ENCODE measurements at regions not wholly inside any gene's neighbourhood (a gene's known extent, or its start where the extent isn't known, plus 50 kb on each side); places are given as distances from the start of the nearest gene placed in this dataset.
"Not testable (repeated sequence)": the region's sequence is repeated elsewhere in the genome, so short reads cannot be mapped to it uniquely, and the experiment has no call there.

GRCh38 chr2:4244422-4244821, 541.0 kb downstream of the DCDC2C start:
- not testable (repeated sequence) for DNase-seq (ENCODE audit: low read depth in 1 of 2, low spot score in 1 of 2)

- DNase-seq (ENCODE audit: low read depth in 1 of 2, low spot score in 1 of 2), result no peak
These were observed 543.2 kb downstream of the DCDC2C start for GRCh38 chr2:4246364-4247131.

- no peak for DNase-seq (ENCODE audit: low read depth in 1 of 2, low spot score in 1 of 2)
These were observed 544.4 kb downstream of the DCDC2C start for GRCh38 chr2:4247791-4248190.

- no peak for DNase-seq (ENCODE audit: low read depth in 1 of 2, low spot score in 1 of 2)
These were observed 552.1 kb downstream of the DCDC2C start for GRCh38 chr2:4255491-4255890.

- DNase-seq (ENCODE audit: low read depth in 1 of 2, low spot score in 1 of 2), result no peak
These were observed 553.0 kb downstream of the DCDC2C start for GRCh38 chr2:4256351-4256750.

- DNase-seq (ENCODE audit: low read depth in 1 of 2, low spot score in 1 of 2), result no peak
These were observed 555.2 kb downstream of the DCDC2C start for GRCh38 chr2:4258563-4258962.

- no peak for DNase-seq (ENCODE audit: low read depth in 1 of 2, low spot score in 1 of 2)
These were observed 562.6 kb downstream of the DCDC2C start for GRCh38 chr2:4265936-4266335.

GRCh38 chr2:4269885-4270284, 566.5 kb downstream of the DCDC2C start:
- DNase-seq (ENCODE audit: low read depth in 1 of 2, low spot score in 1 of 2), result no peak

- no peak for DNase-seq (ENCODE audit: low read depth in 1 of 2, low spot score in 1 of 2)
These were observed 569.0 kb downstream of the DCDC2C start for GRCh38 chr2:4272261-4272858.

GRCh38 chr2:4278392-4278791, 575.0 kb downstream of the DCDC2C start:
- DNase-seq (ENCODE audit: low read depth in 1 of 2, low spot score in 1 of 2), result no peak

- no peak for DNase-seq (ENCODE audit: low read depth in 1 of 2, low spot score in 1 of 2)
These were observed 576.1 kb downstream of the DCDC2C start for GRCh38 chr2:4279431-4279830.

- no peak for DNase-seq (ENCODE audit: low read depth in 1 of 2, low spot score in 1 of 2)
These were observed 588.1 kb downstream of the DCDC2C start for GRCh38 chr2:4291430-4291829.

- no peak for DNase-seq (ENCODE audit: low read depth in 1 of 2, low spot score in 1 of 2)
These were observed 592.3 kb downstream of the DCDC2C start for GRCh38 chr2:4295680-4296079.

GRCh38 chr2:4300616-4301015, 597.2 kb downstream of the DCDC2C start:
- no peak for DNase-seq (ENCODE audit: low read depth in 1 of 2, low spot score in 1 of 2)

- DNase-seq (ENCODE audit: low read depth in 1 of 2, low spot score in 1 of 2), result no peak
These were observed 621.2 kb downstream of the DCDC2C start for GRCh38 chr2:4324531-4324930.

- DNase-seq (ENCODE audit: low read depth in 1 of 2, low spot score in 1 of 2), result no peak
These were observed 633.5 kb downstream of the DCDC2C start for GRCh38 chr2:4336864-4337263.

- DNase-seq (ENCODE audit: low read depth in 1 of 2, low spot score in 1 of 2), result no peak
These were observed 635.0 kb downstream of the DCDC2C start for GRCh38 chr2:4338345-4338744.

GRCh38 chr2:4340536-4340935, 637.2 kb downstream of the DCDC2C start:
- DNase-seq (ENCODE audit: low read depth in 1 of 2, low spot score in 1 of 2), result no peak

- DNase-seq (ENCODE audit: low read depth in 1 of 2, low spot score in 1 of 2), result no peak
These were observed 643.3 kb downstream of the DCDC2C start for GRCh38 chr2:4346628-4347027.

- no peak for DNase-seq (ENCODE audit: low read depth in 1 of 2, low spot score in 1 of 2)
These were observed 650.3 kb downstream of the DCDC2C start for GRCh38 chr2:4353668-4354067.

- no peak for DNase-seq (ENCODE audit: low read depth in 1 of 2, low spot score in 1 of 2)
These were observed 650.8 kb downstream of the DCDC2C start for GRCh38 chr2:4354164-4354563.

GRCh38 chr2:4354678-4355077, 651.3 kb downstream of the DCDC2C start:
- no peak for DNase-seq (ENCODE audit: low read depth in 1 of 2, low spot score in 1 of 2)

GRCh38 chr2:4356109-4356508, 652.7 kb downstream of the DCDC2C start:
- no peak for DNase-seq (ENCODE audit: low read depth in 1 of 2, low spot score in 1 of 2)

Data from activated CD4-positive, alpha-beta T cell treated with anti-CD3 and anti-CD28 coated beads, Interleukin-2, amount 50 U/mL, for 24 hours (primary cell).